Dermis blood vessel endothelial cell (primary cell): ENCODE measurements at regions not wholly inside any gene's neighbourhood (a gene's known extent, or its start where the extent isn't known, plus 50 kb on each side); places are given as distances from the start of the nearest gene placed in this dataset.

Experiments
- DNase-seq: peaks from one replicate; pipeline ENCODE4 v3.0.0; 2010

DNA sequence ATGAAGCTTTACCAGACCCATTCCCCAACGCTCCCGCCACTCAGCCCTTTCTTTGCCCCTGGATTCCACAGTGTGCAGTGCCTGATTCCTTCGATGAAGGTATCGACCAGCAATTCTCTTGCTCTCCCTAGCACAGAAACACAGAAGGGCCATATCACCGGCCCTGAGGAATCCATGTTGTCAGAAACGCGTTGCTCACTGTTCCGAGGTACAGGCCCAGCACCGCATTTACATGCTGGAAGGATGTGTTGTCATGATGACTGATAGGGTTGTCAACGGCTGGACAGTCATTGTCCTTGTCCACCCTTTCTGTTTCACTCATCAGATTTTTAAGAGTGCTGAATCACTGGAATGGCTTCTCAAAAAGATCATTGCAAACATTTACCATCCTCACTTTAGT, 57.2 kb upstream of the GPR6 start:
- DNase-seq, result no peak

DNA sequence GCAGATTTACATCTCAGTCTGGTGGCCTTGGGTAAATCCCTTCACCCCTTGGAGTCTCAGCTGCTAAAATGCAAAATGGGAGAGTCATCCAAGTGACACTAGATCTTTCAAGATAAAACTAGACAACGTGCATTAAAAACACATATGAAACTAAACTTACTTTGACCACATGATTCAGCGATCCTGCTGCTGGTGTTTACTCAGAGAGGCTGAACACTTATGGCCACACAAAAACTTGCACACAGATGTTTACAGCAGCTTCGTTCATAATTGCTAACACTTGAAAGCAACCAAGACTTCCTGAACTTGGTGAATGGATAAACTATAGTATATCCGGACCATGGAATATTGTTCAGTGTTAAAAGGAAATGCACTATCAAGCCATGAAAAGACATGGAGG, 55.3 kb upstream of the GPR6 start:
- DNase-seq, result no peak

DNA sequence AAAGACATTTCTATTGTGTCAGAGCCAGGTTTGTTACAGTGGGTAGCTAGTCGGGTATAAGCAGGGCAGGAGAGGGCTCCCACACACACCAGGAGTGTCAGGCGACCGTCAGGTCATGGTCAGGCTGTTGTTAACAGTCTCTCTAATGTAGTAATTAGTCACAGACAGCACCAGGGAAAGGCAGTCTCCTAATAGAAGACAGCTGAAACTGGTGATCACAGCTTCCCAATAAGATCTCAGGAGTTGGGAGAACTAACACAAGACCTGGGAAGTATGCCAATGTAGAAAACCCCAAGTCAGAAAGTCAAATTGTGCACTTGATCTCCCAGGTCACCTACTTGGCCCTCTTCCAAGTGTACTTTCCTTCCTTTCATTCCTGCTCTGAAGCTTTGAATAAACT, 53.0 kb upstream of the GPR6 start:
- DNase-seq, result no peak

DNA sequence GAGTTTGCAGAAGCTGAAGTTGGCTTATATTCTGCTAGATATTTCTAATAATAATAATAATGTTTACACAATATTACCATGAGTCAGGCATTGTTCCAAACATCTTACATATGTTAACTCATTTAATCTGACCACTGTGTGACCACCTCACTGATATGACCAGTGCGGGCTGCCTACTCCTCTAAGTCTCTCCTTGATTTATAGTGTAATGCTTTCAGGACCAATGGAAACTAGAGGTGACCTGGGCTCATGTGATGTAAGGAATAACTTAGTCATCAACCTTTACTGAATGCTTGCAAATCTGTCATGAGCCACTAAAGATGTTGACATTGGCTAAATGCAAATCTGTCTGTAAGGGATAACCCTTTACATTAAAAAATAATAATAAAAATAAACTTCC, 51.1 kb upstream of the GPR6 start:
- DNase-seq, result no peak
